Kidney glomerular epithelial cell (primary cell): ENCODE measurements at regions not wholly inside any gene's neighbourhood (a gene's known extent, or its start where the extent isn't known, plus 50 kb on each side); places are given as distances from the start of the nearest gene placed in this dataset.
"Not testable (repeated sequence)": the region's sequence is repeated elsewhere in the genome, so short reads cannot be mapped to it uniquely, and the experiment has no call there.

Experiments
- DNase-seq: peaks from one replicate; lab custom pipeline; 2025; lab: John Stamatoyannopoulos, UW

DNA sequence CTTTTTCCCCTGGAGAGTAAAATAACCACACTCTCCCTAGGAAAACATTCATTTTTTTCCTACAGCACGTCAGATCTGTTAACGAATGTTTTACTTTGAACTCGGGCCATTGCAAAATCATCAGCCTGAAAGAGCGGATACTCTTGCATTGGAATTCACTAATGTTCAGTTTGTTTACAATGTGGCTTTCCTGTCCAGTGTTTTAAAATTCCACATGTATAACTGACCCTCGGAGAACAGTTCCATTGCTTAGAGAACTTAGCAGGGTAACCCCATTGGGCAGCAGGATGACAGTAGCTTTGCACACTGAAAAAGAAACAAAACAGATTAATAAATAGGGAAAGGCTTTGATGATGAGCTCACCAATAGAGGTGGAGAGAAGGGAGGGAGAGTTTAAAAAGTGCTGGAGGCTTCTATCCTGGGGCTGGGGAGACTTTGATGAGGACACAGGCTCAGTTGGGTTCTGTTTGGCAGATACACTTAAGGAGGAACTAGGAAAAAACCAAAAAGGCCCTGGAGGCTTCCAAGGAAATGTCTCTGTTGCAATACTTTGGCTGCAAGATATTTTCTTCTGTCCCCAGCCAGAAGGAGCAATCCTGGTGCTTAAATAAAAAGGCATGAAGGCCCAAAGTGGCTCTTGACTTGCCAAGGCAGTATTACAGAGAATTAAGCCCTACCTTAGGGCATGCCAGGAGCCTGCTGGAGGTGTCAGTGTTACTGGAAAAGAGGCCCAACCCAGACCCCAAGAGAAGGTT is 143.1 kb downstream of the ARSF start:
- DNase-seq, result no peak

DNA sequence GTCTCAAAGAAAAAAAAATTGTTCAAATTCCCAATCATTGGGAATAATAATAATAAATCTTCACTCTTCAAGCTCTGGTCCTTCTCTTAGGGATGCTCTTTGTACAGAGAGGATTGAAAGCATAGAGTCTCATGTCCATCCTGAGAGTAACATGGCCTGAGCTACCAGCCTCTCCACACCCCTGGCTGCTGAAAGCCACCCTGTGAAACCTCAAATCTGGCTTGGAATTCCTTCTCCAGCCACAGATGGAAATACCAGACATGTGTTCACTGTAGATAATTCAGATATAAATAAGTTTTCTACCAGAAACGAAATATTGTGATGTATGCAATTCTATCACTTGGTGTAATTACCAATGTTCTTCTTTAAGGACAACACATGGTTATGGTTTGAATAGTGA is 140.6 kb downstream of the ARSF start:
- DNase-seq, result no peak

DNA sequence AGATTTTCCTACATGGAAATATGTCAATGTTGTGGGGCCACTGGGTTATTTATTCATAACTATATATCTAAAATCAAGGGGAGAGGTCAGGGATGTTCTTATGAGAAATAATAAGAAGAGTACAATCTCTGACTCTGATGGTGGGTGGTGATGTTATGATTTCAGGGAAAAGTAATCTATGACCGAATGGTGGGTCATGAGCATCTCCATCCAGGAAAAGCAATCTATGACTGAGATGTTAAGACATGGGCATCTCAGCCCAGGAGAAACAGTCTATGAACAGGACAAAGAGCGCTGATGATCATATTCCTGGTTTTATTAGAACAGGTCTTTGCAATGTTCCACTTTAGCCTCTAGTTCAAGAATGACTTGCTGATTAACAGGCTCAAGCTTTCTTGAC is 137.1 kb downstream of the ARSF start:
- DNase-seq, result no peak

DNA sequence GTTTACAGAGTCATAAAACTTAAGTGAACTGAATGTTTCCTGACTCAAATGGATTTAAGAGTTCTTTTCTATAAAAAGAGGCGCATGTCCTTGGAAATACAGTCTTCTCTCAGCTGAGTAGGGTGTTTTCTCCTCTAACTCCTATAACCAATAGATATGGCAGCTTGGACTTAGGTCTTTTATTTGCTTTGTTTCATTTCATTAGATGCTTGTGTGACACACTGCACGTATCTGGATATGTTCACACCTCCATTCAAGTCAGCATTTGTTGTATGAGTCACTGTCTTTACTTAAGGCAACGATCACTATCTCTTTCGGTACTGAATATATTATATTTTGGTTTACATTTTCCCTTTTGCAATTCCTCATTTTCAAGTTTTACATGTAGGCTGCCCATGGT is 136.6 kb downstream of the ARSF start:
- no peak for DNase-seq

DNA sequence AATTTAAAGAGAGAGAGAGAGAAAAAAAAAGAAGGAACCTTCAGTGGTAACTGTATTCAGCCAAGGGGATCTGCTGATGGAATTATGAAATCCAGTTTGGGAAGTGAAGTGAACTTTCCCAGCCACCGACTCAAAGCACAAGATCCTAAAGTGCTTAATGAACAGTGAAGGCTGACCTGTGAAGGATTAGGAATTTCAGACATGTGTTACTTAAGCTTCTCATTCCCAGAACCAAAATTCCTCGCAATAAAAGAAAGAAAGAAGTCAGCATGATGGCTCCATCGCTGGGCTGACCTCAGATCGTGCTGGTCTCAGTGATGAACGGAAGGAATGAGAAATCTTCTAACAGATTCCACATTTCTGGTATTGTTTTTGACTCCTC is 135.2 kb downstream of the ARSF start:
- DNase-seq, result peak; percentile 64

DNA sequence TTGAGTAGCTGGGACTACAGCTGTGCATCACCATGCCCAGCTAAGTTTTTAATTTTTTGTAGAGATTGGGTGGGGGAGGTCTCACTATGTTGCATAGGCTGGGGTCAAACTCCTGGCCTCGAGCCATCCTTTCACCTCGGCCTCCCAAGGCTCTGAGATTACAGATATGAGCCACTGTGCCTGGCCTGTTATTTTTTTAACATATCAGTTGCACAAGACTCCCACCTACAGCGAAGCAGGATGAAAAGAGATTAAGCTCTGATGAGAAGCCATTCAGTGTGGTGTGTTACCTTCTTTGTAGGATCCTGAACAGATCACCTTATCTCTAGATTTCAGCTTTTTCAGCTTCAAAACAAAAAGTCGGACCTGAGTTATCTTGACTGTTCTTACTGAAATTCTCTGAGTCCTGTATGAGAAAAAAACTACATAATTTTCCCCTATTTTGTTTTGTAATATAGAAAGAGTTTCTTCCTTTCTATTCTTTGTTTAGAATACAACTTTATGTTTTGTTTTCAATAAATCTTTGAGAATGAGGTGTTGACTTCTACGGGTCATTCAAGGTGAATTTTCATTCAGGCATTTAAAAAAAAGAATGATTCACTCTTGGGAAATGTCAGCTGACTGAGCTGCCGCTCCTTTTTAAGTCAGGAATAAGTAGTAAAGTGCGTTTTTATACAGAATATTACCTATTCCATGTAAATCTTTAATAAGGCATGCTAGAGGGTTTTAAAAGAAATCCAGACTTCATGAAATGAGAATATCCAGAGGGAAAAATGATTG is 134.6 kb downstream of the ARSF start:
- peak; percentile 64 for DNase-seq

DNA sequence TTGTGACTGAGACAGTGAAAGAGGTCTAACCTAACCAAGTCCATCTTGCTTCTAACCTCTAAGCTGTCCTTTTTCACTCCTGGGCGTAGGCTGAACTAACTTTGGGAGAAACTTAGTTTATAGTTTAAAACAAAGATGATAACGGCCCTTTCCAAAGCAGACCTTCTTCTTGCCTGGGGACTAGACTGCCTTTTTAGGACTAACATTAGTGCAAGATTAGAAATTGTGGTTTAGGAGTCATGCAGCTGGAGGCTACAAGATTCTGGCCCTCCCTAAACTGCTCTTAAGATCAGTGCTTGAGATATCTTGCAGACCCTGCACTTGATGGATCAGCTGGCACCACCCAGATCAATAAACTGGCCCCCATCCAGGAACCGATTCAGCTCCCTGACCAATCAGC is 130.9 kb downstream of the ARSF start:
- DNase-seq, result not testable (repeated sequence)

DNA sequence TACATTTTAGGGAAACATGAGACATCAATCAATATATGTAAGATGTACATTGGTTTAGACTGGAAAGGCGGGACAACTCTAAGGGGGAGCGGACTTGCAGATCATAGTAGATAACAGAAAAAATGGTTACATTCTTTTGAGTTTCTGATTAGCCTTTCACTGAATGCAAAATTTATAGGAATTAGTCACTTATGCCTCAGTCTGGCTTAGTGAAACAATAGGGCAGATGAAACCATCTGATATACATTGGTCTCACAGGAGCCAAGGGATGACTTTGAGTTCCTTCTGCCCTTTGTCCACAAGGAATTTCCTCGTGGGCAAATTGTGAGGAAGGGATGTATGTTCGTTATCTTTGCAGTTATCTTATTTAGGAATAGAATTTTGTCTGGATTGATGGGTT is 128.2 kb downstream of the ARSF start:
- DNase-seq, result no peak

DNA sequence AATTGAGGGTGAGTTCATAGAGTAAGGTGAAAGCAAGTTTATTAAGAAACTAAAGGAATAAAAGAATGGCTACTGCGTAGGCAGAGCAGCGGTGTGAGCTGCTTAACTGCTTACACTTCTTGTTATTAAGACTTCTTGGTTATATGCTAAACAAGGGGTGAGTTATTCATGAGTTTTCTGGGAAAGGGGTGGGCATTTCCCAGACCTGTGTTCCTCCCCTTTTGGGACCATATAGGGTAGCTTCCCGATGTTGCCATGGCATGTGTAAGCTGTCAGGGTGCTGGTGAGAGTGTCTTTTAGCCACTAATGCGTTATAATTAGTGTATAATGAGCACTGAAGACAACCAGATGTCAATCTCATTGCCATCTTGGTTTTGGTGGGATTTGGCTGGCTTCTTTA is 126.5 kb downstream of the ARSF start:
- no peak for DNase-seq

DNA sequence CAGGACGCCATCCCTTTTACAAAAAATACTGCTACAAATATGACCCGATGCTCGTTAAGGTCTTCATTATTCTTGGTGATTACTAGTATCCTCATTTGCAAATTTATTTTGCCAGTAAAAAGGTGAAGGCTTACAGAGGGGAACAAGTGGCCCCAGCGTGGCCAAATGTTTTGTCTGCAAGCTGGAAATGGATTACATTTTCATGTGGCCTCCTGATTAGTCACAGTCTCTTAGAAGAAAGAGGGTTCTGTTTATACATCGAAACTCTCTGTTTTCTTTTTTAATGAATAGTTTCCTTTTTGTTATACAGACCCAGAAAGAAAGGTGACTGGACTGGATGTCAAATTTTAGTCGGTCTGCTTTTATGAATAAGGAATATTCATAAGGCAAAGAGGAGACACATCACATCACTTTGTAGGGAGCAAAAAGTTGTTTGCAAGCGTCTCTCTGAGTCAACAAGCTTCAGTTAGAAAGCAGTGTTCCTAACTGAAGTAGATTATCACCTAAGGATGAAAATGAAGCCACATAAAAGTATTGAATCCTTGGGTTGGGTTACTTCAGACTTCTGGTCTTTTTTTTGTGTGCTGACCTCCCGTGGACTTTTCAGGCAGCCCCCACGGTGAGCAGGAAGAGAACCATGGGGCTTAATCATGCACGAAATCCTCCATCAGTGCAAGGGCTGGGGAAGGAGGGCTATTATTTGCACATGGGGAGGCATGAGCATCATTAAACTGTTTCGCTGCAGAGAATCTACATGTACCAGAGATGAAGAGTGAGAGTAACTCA is 125.6 kb downstream of the ARSF start:
- DNase-seq, result no peak

DNA sequence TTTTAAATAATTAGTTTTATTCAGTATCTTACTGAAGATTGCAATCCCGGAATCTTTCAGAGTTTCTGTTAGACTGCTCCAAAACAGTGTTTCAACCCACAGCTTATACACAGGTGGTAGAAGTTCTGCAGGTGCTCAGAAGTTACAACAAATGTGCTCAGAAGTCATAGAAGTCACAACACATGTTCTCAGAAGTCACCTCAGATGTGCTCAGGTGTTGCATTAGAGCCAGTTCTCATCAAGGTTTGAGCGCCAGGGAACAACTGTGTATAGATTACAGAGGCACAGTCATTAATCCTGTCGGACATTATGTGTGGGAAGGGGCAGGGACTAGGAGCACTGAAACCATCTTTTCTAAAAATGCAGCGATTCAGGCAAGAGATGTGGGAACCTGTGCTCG is 124.5 kb downstream of the ARSF start:
- no peak for DNase-seq
